ENCODE measurements at regions not wholly inside any gene's neighbourhood (a gene's known extent, or its start where the extent isn't known, plus 50 kb on each side); places are given as distances from the start of the nearest gene placed in this dataset.

GRCh38 chr3:8200996-8201395 is 300.6 kb upstream of the LMCD1 start:
- DNase-seq (ENCODE audit: low read depth) = no peak

GRCh38 chr3:8201886-8202285 is 299.7 kb upstream of the LMCD1 start:
- DNase-seq (ENCODE audit: low read depth) = no peak

GRCh38 chr3:8204331-8204730 is 297.3 kb upstream of the LMCD1 start:
- DNase-seq (ENCODE audit: low read depth) = no peak

GRCh38 chr3:8204853-8205650 is 296.6 kb upstream of the LMCD1 start:
- DNase-seq (ENCODE audit: low read depth) = no peak

GRCh38 chr3:8205881-8206280 is 295.7 kb upstream of the LMCD1 start:
- DNase-seq (ENCODE audit: low read depth) = no peak

GRCh38 chr3:8206971-8207617 is 294.5 kb upstream of the LMCD1 start:
- no peak for DNase-seq (ENCODE audit: low read depth)

- no peak for DNase-seq (ENCODE audit: low read depth)
Observed at GRCh38 chr3:8210882-8211341, 290.7 kb upstream of the LMCD1 start.

- no peak for DNase-seq (ENCODE audit: low read depth)
Observed at GRCh38 chr3:8212794-8213193, 288.8 kb upstream of the LMCD1 start.

- no peak for DNase-seq (ENCODE audit: low read depth)
Observed at GRCh38 chr3:8213286-8213685, 288.3 kb upstream of the LMCD1 start.

- DNase-seq (ENCODE audit: low read depth) = no peak
Observed at GRCh38 chr3:8215821-8216220, 285.8 kb upstream of the LMCD1 start.

- DNase-seq (ENCODE audit: low read depth) = no peak
Observed at GRCh38 chr3:8218353-8218940, 283.2 kb upstream of the LMCD1 start.

- DNase-seq (ENCODE audit: low read depth) = no peak
Observed at GRCh38 chr3:8220291-8220690, 281.3 kb upstream of the LMCD1 start.

GRCh38 chr3:8223766-8224165 is 277.9 kb upstream of the LMCD1 start:
- no peak for DNase-seq (ENCODE audit: low read depth)

GRCh38 chr3:8224941-8225340 is 276.7 kb upstream of the LMCD1 start:
- DNase-seq (ENCODE audit: low read depth) = no peak

- DNase-seq (ENCODE audit: low read depth) = no peak
Observed at GRCh38 chr3:8233938-8234337, 267.7 kb upstream of the LMCD1 start.

GRCh38 chr3:8236264-8236663 is 265.4 kb upstream of the LMCD1 start:
- DNase-seq (ENCODE audit: low read depth) = no peak

- DNase-seq (ENCODE audit: low read depth) = no peak
Observed at GRCh38 chr3:8237893-8238292, 263.7 kb upstream of the LMCD1 start.

- no peak for DNase-seq (ENCODE audit: low read depth)
Observed at GRCh38 chr3:8238432-8238831, 263.2 kb upstream of the LMCD1 start.

- DNase-seq (ENCODE audit: low read depth) = no peak
Observed at GRCh38 chr3:8239095-8239494, 262.5 kb upstream of the LMCD1 start.

GRCh38 chr3:8239718-8240695 is 261.6 kb upstream of the LMCD1 start:
- peak; percentile 2 for DNase-seq (ENCODE audit: low read depth)

GRCh38 chr3:8246070-8246469 is 255.6 kb upstream of the LMCD1 start:
- no peak for DNase-seq (ENCODE audit: low read depth)

GRCh38 chr3:8253201-8253600 is 248.4 kb upstream of the LMCD1 start:
- DNase-seq (ENCODE audit: low read depth) = no peak

Data from Daoy (cell line).